NCI-H128 (cell line): ENCODE measurements at regions not wholly inside any gene's neighbourhood (a gene's known extent, or its start where the extent isn't known, plus 50 kb on each side); places are given as distances from the start of the nearest gene placed in this dataset.
A peak's percentile ranks its signal among the peaks of the same experiment; 100 is the strongest.
"Not testable (repeated sequence)": the region's sequence is repeated elsewhere in the genome, so short reads cannot be mapped to it uniquely, and the experiment has no call there.

Source experiments
- DNase-seq: peaks from one replicate; lab custom pipeline; 2025; ENCODE audit not compliant: unreplicated experiment; lab: John Stamatoyannopoulos, UW

DNA sequence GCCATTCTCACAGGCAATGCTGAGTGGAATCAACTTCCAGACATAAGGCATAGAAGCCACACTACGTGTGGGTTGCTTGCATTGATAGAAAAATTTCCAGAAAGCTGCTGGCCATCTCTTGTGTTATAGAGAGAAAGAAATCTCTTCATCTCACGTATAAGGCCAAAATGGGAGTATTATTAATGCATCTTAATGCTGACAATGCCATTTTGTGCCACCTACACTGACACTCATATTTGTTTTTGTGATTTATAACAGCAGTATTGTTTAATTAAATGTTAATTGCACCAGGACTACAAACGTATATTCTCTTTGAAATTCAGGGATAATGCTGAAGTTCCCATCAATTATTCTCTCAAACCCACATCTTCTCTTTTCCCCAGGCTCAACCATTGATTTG is 56.1 kb upstream of the TMEM132D start:
- DNase-seq, result no peak

DNA sequence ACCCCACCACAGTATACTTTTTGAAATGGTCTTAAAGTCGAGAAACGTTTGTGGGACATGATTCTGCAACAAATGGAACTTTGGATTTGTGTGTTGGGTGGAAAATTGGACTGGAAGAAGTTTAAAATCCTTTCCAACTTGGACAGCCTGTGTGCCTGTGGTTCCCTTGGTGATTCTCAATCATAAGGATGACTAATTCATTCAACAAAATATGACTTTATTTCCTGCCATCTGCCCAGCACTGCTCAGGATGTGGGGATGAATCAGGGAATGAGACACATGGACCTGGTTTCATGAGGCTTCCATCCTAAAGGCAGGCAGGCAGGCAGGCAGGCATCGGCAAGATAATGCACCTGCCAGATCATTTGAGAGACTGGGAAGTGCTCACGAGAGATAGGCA is 57.3 kb upstream of the TMEM132D start:
- DNase-seq, result no peak

DNA sequence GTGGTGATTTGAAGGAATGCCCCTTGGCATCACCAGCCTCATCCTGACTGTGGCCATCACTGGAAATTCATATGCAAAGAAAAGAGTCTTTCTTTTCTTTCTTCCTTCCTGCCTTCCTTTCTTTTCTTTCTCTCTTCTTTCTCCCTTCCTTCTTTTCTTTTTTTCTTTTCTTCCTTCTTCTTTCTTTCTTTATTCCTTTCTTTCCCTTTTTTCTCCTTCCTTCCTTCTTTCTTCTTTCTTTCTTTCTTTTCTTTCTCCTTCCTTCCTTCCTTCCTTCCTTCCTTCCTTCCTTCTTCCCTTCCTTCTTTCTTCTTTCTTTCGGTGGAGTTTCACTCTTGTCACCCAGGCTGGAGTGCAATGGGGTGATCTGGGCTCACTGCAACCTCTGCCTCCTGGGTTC is 58.0 kb upstream of the TMEM132D start:
- no peak for DNase-seq

DNA sequence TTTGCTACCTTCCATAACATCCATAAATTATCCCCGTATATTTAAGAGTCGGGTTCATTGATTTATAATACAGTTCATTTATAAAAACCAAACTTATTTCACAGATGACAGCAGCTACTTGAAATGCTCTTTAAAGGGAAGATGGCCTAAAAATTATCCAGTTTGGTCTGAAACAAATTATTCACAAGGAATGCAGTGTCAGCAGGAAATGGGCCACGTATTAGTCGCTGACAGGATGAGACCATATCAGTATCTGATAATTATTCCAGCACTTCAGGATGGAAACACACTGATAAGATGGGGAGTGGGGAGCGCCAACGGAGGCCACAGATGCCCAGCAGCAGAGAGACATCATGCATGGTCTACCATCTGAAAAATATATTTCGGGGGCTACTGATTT is 60.5 kb upstream of the TMEM132D start:
- DNase-seq, result no peak

DNA sequence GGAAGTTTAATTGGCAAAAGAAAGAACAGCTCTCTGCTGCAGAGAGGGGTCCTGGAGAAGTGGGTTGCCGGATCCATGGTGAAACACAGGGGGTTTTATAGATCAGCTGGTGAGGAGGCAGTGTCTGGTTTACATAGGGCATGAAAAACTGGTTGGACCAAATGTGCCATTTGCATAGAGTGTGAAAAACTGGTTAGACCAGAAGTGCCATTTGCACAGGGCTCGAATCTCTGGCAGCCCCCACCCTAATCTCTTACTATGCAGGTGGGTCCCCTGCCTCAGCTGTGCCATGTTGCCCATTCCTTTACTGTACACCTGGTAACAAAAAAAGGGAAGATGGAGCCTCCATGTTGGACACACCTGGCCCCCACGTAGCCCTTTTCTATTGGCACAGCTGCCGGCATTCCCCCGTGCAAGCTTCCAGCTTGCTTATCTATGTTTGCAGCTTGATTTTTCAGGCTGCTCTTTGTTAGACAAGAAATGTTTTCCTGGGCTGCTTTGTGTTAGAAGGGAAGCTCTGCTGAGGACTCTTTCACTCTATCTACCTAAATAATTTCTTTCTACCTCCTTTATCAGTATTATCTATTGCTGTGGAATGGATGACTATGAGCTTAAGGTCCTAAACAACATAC is 61.1 kb upstream of the TMEM132D start:
- no peak for DNase-seq

DNA sequence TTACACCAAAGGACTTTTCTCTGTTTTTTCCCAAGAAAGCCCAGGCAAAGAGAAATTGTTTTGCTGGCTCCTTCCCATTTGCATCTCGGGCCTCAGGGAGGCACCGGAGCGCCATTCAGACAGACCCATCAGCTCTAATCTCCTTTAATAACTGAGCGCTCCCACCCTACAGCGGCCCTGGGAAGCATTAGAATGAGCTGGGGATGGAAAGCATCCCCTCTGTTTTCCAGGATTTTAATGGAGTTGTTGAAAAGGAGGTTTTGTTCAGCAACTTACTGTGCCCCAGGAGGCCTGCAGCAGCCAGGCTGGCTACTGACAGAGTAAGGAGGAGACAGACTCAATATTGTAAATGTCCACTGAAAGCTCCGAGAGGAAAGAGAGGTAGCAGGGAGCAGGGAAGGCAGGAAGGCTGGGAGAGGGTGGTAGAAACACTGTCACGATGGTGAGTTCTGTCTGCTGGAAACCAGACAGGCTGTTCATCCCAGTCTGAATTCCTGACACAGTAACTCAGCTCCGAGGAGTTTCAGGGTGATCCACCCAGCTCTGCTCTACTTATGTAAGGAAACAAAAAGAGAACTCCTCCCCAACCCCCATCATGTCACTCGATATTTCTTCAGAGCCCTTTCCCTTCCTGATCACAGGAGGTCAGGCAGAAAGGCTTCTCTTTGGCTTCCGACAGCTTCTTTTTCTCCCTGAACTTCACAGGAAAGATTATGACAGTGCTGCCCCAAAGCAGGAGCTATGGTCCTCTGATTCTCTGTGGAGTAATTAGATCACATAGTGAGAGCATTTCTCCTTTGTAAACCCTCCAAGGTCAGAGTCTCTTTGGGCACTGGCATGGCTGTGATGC is 62.5 kb upstream of the TMEM132D start:
- no peak for DNase-seq

DNA sequence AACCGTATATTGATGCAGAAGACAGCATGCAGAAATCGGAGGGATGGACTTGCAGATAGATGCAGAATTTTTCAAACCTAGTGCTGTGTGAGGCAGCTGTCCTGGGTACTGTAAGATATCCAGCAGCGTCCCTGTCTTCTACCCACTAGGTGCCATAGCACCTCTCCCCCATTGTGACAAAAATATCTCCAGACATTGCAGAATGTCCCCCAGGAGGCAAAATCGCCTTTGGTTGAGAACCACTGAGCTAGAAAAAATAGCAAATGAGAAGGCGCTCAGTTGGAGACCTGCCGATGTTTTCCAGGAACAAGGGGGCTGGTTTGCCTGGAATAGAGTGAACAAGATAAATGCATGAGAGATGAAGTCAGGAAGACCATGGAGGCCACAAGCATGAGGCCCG is 67.9 kb upstream of the TMEM132D start:
- no peak for DNase-seq

DNA sequence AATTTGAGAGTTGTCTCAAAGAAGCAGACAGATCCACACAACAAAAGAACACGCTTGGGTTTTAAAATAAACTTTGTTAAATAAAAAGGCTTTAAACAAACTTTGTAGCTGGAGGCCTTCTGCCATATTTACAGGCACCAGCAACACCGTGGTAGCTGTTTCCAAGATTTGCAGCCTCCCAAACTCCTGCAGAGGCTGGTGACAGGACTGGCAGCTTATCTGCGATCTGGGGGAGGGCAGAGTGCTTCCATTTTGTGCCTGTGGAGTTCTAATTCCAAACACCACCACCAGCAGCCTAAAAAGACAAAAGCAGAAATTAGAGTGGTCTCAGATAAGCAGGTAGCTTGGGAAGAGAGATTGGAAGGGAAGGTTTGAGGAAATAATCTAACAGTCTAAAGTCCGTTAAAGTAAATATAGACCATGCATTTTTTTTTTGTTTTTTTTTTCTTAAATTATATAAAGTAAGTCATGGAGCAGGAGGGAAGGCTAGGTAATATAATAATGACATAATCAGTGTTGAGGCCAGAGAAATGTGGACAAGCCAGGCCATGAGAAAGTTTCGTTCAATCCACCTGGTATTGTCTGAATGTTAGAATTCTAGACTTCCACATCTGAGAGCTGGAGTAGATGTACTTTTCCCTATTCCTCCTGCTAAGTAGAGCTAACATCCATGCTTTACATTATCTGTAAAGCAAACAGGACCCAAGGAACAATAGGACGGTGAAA is 69.6 kb upstream of the TMEM132D start:
- no peak for DNase-seq

DNA sequence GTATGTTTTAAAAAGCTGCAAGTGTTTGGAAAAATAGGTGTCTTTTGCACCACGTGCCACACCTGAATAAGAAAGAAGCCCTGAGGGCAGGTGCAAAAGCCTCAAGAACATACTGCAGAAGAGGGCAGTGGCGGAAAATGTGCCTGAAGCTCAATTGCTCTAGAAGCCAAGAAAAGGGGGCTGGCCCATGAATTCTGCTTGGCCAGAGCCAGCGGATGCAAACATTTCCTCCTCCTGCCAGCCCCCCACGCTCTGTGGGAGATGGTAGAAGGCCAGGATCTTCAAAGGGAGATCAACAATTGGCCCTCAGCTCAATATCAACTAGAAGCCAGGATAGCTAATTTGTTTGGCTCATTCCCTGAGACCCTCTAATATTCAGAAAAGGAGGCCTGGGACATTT is 80.3 kb upstream of the TMEM132D start:
- DNase-seq, result no peak

DNA sequence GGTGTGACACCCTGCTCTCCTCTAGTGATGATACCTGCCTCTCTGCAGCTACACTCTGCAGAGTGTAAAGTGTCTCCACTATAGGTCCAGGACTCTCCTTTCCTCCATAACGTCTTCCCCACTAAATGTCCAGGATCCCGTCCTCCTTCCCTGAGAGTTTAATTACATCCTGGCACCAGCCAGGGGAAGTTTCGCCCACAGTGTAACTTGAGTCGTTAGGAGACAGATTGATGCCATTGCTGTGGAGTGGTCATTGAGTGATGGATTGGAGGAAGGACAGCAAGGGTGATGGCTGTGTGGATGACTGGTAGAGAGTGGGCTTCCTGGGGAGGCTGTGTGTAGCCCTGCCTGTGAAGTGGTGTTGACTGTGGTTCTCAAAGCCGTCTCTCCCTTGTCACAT is 84.0 kb upstream of the TMEM132D start:
- DNase-seq, result no peak

DNA sequence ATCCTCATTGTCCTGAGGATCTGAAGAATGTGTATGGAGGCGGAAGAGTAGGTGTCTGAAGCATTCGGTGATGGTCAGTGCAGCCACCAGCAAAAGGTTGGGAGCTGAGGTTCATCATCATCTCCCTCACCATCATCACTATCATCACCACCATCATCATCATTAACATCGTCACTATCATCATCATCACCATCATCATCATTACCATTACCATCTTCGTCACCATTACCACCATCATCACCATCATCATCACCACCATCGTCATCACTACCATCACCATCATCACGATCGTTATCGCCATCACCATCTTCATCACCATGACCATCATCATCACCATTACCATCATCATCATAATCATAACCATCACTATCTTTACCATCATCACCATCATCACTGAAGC is 90.8 kb upstream of the TMEM132D start:
- DNase-seq, result no peak

DNA sequence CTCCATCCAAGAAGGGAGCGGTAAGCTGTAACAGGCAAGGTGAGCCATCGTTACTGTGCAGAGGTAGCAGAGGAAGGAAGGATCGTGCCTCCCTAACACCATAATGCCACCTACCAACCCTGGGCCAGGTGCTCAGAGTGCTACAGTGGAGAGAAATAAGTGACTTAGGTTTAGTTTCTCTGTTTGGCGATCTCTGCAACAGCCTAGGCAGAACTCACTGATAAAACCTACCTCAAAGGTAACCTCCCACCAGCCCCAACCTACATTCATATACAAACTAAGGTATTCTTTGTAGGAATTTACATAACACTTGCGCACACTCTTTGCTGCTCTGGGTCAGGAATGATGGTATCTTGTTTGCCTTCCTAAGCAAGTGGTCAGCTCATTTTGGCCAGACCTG is 93.4 kb upstream of the TMEM132D start:
- DNase-seq, result no peak

DNA sequence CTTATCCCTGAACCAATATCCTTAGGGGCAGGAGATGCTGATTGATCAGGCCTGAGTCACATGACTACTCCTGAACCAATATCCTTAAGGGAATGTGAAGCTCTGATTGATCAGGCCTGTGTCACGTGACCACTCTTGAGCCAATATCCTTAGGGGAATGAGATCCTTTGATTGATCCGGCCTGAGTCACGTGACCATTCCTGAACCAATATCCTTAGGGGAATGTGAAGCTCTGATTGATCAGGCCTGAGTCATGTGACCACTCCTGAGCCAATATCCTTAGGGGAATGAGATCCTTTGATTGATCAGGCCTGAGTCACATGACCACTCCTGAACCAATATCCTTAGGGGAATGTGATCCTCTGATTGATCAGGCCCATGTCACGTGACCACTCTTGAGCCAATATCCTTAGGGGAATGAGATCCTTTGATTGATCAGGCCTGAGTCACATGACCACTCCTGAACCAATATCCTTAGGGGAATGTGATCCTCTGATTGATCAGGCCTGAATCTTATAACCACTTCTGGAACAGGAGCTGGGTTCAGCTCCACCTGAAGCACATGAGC is 100.6 kb upstream of the TMEM132D start:
- DNase-seq, result not testable (repeated sequence)

DNA sequence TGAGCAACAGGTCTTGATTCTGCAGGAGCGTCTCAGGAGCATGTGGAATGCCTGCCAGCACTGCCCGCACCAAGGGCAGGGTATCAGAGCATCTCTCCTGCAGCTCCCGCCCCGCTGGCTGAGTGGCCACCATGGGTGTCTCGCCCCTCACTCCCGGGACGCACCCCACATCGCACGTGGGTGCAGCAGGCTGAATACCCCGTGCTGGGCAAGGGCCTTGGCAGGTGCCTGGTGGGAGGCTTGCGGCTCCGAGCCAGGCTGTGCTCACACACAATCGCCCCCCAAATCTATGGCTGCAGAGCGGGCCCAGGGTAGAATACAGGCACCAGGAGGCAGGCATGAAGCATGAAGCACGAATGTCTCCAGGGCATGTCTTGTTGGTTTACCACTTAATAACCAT is 103.9 kb upstream of the TMEM132D start:
- no peak for DNase-seq

DNA sequence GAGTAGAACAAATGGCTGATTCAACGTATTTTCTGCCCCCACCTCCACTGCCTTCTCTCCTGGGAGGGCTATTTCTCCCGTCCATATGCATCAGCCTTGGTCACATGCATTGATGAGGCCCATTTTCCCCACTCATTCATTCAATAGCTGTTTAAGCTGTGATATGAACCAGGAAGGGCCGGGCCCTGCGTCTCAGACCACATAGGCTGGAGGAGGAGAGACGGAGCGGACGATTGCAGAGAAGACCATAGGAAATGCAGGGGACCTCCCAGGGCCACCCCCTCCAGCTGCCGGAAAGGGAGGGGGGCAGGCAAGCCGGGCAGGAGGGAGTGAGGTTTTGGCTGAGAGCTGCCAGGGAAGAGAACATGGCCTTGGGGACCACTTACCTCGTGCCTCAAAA is 104.4 kb upstream of the TMEM132D start:
- DNase-seq, result no peak

DNA sequence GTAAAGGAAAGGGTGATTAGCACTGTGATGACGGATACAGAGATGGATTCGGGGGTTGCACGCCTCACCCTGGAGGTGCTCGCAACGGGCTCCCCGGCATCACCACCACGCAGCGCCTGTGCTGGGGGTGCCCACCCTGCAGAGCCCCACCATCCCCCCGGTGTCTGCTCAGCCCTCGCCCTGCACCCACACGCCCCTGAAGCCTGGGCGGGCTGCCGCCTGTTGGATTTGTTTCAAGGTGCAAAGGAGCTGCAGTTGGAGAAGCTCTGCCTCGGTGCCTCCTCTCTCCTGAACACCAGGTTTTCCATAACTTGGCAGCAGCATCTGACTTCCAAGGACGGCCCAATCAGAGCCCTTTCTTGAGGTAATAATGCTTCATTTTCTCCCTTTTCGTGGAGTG is 106.1 kb upstream of the TMEM132D start:
- DNase-seq, result no peak

DNA sequence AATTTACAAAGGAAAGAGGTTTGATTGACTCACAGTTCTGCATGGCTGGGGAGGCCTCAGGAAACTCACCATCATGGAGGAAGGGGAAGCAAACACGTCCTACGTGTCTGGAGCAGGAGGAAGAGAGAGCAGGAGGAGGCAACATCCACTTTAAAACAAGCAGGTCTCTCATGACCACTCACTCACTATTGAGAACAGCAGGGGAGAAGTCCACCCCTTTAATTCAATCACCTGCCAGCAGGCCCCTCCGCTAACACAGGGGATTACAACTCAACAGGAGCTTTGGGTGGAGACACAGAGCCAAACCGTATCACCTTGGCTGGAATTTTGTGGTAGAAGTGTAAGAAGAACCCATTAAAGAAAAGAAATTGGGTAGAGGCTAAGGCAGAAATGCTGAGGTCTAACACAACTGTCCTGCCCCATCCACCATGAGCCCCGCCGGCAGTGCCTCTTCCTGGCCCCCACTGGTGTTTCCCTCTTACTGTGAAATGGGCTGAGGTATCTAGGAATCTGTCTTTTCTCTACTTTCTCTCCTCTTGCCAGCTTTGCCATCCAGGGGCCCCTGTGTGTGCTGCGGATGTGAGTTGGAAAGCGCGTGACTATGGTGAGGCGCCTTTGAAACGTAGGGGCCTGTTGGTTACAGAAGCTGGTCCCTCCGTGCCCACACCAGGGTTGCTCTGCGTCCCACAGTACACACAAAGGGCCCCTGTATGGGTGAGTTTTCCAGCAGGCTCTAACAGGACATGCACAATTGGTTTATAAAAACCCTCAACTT is 108.0 kb upstream of the TMEM132D start:
- no peak for DNase-seq

DNA sequence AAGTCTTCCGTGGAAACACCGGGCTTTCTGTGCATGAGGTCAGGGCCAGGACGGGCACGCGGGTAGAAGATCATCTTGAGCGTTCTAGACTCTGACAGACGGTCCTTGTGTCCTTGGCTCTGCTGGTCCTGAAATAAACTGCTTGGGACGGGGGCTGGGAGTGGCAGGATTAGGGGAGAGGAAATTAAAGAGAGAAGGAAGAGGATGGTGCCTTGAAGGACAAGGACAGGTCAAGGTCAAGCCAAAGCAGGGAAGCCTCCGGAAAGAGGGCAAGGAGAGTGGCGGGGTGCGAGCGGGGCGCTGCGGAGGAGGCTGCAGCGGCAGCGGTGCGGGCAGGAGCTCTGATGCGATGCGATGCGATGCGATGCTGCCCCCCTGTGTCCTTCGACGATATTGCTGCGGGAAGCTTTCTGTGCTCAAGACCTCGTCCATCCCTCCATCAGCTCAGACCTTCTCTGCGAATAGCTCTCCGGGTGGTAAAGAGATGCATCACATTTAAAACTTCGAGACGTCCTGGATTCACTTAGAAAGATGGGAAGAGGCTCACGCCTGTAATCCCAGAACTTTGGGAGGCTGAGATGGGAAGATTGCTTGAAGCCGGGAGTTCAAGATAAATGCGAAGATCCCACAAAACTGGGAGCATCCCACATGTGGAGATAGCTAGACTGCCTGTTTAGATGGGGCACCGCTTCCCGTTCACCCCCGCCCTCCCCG is 110.1 kb upstream of the TMEM132D start:
- peak; percentile 29 for DNase-seq

DNA sequence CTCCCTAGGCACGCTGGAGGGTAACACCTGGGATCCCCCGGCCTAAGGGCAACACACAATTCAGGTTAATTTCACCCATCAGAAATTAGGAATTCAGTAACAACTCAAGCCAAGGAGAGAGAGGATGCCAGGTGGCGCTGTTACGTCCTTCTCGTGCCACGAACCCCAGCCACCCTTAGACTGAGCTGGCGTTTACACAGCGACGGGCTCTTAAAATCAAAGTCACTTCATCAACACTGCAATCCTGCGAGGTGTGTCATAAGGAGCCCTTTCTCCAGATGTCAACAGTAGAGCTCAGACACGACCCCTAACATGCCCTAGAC is 110.6 kb upstream of the TMEM132D start:
- no peak for DNase-seq

DNA sequence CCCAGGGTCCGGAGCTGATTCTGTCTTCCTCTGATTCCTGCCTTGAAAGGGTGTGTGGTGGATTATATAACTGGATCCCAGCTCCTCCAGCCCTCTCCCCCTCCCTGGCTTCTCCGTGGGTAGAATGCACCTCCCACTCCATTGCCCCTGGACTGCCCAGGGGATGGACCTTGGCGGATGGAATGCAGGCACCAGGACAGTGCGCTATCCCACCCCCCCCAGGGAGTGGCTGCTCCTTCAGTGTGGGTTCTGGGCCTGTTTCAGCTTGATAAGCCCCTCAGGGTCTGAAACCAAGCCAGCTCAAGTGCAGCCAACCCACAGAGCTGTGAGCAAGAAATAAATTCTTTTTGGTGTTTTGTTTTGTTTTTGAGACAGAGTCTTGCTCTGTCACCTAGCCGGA is 112.4 kb upstream of the TMEM132D start:
- no peak for DNase-seq

DNA sequence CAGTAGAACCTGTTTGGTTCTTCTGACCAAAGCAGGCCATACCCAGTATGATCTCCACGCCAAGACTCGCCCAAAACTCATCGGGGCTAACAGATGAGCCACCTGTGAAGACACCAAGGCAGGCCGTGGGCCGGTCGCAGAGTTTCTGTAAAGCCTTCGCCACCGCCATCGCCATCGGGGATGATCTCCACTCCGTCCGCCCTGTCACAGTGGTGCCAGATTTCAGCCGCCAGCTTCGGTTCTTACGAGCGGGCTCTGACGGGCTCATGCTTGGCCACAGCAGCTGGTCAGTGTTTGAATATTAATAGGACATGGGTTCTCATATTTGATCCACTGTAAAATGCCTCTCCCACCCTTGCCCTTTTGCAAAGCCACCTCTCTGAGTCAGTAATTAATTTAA is 113.2 kb upstream of the TMEM132D start:
- DNase-seq, result no peak
